Keratinocyte (primary cell): ENCODE measurements at regions not wholly inside any gene's neighbourhood (a gene's known extent, or its start where the extent isn't known, plus 50 kb on each side); places are given as distances from the start of the nearest gene placed in this dataset.

Source experiments
- DNase-seq: peaks from one replicate; pipeline ENCODE4 v3.0.0-alpha.2; 2011; ENCODE audit warnings: low read depth, missing footprints, low spot score
- FAIRE-seq: peaks from 2 replicates; lab custom pipeline; 2011; peaks lifted over from hg19 to GRCh38; lab: Jason Lieb, UNC
- H2AFZ ChIP-seq: 2 replicates; pipeline ENCODE4 v1.6.0; 2012; ENCODE audit warnings: low read length, control low read depth, inconsistent platforms; ENCODE audit not compliant: control insufficient read depth
- H3K27ac ChIP-seq: 2 replicates; pipeline ENCODE4 v1.5.1; 2011; ENCODE audit warnings: low read length; ENCODE audit not compliant: control insufficient read depth, insufficient read depth
- H3K27me3 ChIP-seq: 3 replicates; pipeline ENCODE4 v1.6.0; 2011; ENCODE audit warnings: low read length; ENCODE audit not compliant: control insufficient read depth, insufficient read depth; ENCODE audit errors: extremely low read depth
- H3K36me3 ChIP-seq, 2 experiments: 2 replicates in 1 of 2; 3 replicates in 1 of 2; pipeline ENCODE4 v1.5.1; 2011; ENCODE audit warnings: low read length in 2 of 2, mild to moderate bottlenecking in 1 of 2; ENCODE audit not compliant: control insufficient read depth in 2 of 2, insufficient read depth in 2 of 2; ENCODE audit errors: extremely low read depth in 1 of 2
- H3K4me1 ChIP-seq: 3 replicates; pipeline ENCODE4 v1.5.1; 2011; ENCODE audit warnings: low read length; ENCODE audit not compliant: control insufficient read depth, insufficient read depth; ENCODE audit errors: extremely low read depth
- H3K4me2 ChIP-seq: 3 replicates; pipeline ENCODE4 v1.6.0; 2011; ENCODE audit warnings: low read depth, low read length; ENCODE audit not compliant: control insufficient read depth, insufficient read depth; ENCODE audit errors: extremely low read depth
- H3K4me3 ChIP-seq, 3 experiments: fragments of 200-600 bp in 1 of 3; sonication (generic) in 1 of 3; 2 replicates in 2 of 3; 3 replicates in 1 of 3; pipeline ENCODE4 v1.5.1; 2011 to 2016; ENCODE audit warnings: low read length in 3 of 3, mild to moderate bottlenecking in 3 of 3, control low read depth in 2 of 3, inconsistent platforms in 1 of 3, low read depth in 1 of 3, mixed read lengths in 1 of 3, mixed run types in 1 of 3, moderate library complexity in 1 of 3; ENCODE audit not compliant: control insufficient read depth in 2 of 3, insufficient read depth in 2 of 3; ENCODE audit errors: extremely low read depth in 1 of 3
- H3K79me2 ChIP-seq: 2 replicates; pipeline ENCODE4 v1.6.0; 2012; ENCODE audit warnings: low read length; ENCODE audit not compliant: control insufficient read depth, insufficient read depth
- H3K9ac ChIP-seq: 3 replicates; pipeline ENCODE4 v1.6.0; 2011; ENCODE audit warnings: low read length; ENCODE audit not compliant: control insufficient read depth, insufficient read depth; ENCODE audit errors: extremely low read depth
- H3K9me1 ChIP-seq: 3 replicates; pipeline ENCODE4 v1.6.0; 2011; ENCODE audit warnings: low read length; ENCODE audit not compliant: control insufficient read depth, insufficient read depth; ENCODE audit errors: extremely low read depth
- H3K9me3 ChIP-seq: 2 replicates; pipeline ENCODE4 v1.5.1; 2012; ENCODE audit warnings: low read depth, low read length; ENCODE audit not compliant: control insufficient read depth
- H4K20me1 ChIP-seq: 3 replicates; pipeline ENCODE4 v1.6.0; 2011; ENCODE audit warnings: low read length; ENCODE audit not compliant: control insufficient read depth, insufficient read depth; ENCODE audit errors: extremely low read depth
- EZH2 ChIP-seq: IDR thresholded peaks from one replicate; pipeline ENCODE4 v1.6.1; 2012; ENCODE audit warnings: inconsistent platforms, mild to moderate bottlenecking, low read length, moderate library complexity
- dilution Hi-C: fragments of 300-500 bp; cut with MboI; formaldehyde crosslinking; loops from one replicate; pipeline ENCODE4 v1.7.0; 2020; ENCODE audit warnings: low sequenced_read_pairs; ENCODE audit not compliant: extremely low pct_ligation_motif_present
- TF ChIP-seq, protein P1 (sequence below), 3 experiments: IDR thresholded peaks in 1 of 3; conservative IDR thresholded peaks in 1 of 3; optimal IDR thresholded peaks in 1 of 3; 2 replicates in 2 of 3; 3 replicates in 1 of 3; pipeline versions ENCODE3 to v1.5.1; 2011; ENCODE audit warnings: low read length in 3 of 3, mild to moderate bottlenecking in 3 of 3, moderate library complexity in 2 of 3, control low read depth in 1 of 3, inconsistent platforms in 1 of 3; ENCODE audit not compliant: insufficient read depth in 2 of 3; ENCODE audit errors: extremely low read depth in 1 of 3

DNA sequence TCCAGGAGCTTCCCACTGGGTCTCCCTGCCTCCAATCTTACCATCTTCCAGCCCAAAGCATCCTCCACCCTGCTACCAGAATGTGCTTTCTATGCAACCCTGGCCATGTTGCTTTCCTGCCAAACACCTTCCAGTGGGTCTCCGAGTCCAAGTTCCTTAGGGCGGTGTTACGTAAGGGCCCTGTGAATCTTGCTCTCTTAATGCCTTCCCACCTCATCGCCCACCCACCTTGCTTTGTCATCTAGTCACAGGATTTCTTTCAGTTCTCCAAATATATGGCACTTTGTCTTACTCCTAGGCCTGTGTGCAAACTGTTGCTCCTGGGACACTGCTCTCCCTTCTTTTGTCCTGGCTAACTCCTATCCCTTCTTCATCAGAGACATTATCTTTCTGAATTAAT is 344.5 kb downstream of the RPS24 start:
- TF ChIP-seq, protein P1, sequence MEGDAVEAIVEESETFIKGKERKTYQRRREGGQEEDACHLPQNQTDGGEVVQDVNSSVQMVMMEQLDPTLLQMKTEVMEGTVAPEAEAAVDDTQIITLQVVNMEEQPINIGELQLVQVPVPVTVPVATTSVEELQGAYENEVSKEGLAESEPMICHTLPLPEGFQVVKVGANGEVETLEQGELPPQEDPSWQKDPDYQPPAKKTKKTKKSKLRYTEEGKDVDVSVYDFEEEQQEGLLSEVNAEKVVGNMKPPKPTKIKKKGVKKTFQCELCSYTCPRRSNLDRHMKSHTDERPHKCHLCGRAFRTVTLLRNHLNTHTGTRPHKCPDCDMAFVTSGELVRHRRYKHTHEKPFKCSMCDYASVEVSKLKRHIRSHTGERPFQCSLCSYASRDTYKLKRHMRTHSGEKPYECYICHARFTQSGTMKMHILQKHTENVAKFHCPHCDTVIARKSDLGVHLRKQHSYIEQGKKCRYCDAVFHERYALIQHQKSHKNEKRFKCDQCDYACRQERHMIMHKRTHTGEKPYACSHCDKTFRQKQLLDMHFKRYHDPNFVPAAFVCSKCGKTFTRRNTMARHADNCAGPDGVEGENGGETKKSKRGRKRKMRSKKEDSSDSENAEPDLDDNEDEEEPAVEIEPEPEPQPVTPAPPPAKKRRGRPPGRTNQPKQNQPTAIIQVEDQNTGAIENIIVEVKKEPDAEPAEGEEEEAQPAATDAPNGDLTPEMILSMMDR (optimal IDR thresholded peaks at IDR 0.05 in 1 of 3, IDR thresholded peaks at IDR 0.05 in 1 of 3, conservative IDR thresholded peaks at IDR 0.05 in 1 of 3; ENCODE audit: extremely low read depth in 1 of 3, insufficient read depth in 2 of 3, low read length in 3 of 3), result no peak
- TF ChIP-seq EZH2, result no peak
- H3K79me2 ChIP-seq, result no peaks in the 10 kb centered on the region
- H3K4me2 ChIP-seq, result no peak overlapping the region
- no peak overlapping the region for H3K9ac ChIP-seq
- FAIRE-seq (no peak), DNase-seq (no peak)
- H3K9me3 ChIP-seq, result no peaks in the 10 kb centered on the region
- peaks cover 12% of the 10 kb centered on the region for H3K27me3 ChIP-seq
- no peaks in the 10 kb centered on the region for H4K20me1 ChIP-seq
- H3K4me1 ChIP-seq, result no peaks in the 10 kb centered on the region
- dilution Hi-C loops, result no loop called here
- no peak overlapping the region for H3K27ac ChIP-seq
- H3K9me1 ChIP-seq, result no peaks in the 10 kb centered on the region
- H3K4me3 ChIP-seq, result no peak overlapping the region
- no peaks in the 10 kb centered on the region for H3K36me3 ChIP-seq
- H2AFZ ChIP-seq, result no peak overlapping the region

DNA sequence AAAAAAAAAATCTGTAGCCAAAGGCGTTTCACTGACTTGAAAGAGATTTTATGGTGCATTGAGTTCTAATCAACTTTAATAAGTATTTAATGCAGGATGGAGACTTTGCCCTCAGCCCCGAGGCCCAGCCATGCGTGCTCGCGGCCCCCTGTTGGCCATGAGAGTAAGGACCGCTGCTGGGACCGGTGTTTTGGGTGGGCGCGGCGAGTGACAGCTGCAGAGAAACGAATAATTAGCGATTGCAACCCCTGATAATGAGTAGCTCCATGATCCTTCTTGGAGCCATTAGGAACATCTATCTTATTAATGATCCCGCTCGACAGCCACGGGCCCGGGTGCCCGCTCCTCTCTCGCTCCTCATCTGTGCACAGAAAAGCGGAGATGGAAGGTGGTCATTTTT is 347.4 kb downstream of the RPS24 start:
- Histone ChIP-seq H3K4me1 (no peaks in the 10 kb centered on the region), H4K20me1 (no peaks in the 10 kb centered on the region), H3K9ac (no peak overlapping the region), H3K79me2 (no peaks in the 10 kb centered on the region), H3K9me3 (no peaks in the 10 kb centered on the region), H3K9me1 (no peaks in the 10 kb centered on the region), H3K4me3 (no peak overlapping the region), H3K36me3 (no peaks in the 10 kb centered on the region), H3K27ac (no peak overlapping the region), H2AFZ (no peak overlapping the region), H3K27me3 (peaks cover 12% of the 10 kb centered on the region), H3K4me2 (no peak overlapping the region)
- dilution Hi-C loops, result no loop called here
- TF ChIP-seq, protein P1 (optimal IDR thresholded peaks at IDR 0.05 in 1 of 3, IDR thresholded peaks at IDR 0.05 in 1 of 3, conservative IDR thresholded peaks at IDR 0.05 in 1 of 3; ENCODE audit: extremely low read depth in 1 of 3, insufficient read depth in 2 of 3, low read length in 3 of 3), result peak in 2 of 3 experiments; percentile 4 to 13
- no peak for TF ChIP-seq EZH2
- FAIRE-seq (no peak), DNase-seq (no peak)
